Endothelial cell of hepatic sinusoid (primary cell): ENCODE measurements at regions not wholly inside any gene's neighbourhood (a gene's known extent, or its start where the extent isn't known, plus 50 kb on each side); places are given as distances from the start of the nearest gene placed in this dataset.
"Not testable (repeated sequence)": the region's sequence is repeated elsewhere in the genome, so short reads cannot be mapped to it uniquely, and the experiment has no call there.

Experiments used
- in situ Hi-C: cut with HindIII; loops from 2 replicates; pipeline ENCODE4 v1.10.0; 2017; ENCODE audit warnings: low sequenced_read_pairs

GRCh38 chr4:186775902-186776301 lies 52.2 kb upstream of the FAT1 start:
- in situ Hi-C loops = loop anchor here (5.0 kb wide), 1 partner anchor 36 kb away; no protein-coding TSS in a partner anchor

- in situ Hi-C loops = loop anchor here (5.0 kb wide), 1 partner anchor 34 kb away; no protein-coding TSS in a partner anchor
Observed at GRCh38 chr4:186778134-186778533, 54.5 kb upstream of the FAT1 start.

- in situ Hi-C loops = no loop called here
Observed at GRCh38 chr4:186780291-186781031, 56.8 kb upstream of the FAT1 start.

DNA sequence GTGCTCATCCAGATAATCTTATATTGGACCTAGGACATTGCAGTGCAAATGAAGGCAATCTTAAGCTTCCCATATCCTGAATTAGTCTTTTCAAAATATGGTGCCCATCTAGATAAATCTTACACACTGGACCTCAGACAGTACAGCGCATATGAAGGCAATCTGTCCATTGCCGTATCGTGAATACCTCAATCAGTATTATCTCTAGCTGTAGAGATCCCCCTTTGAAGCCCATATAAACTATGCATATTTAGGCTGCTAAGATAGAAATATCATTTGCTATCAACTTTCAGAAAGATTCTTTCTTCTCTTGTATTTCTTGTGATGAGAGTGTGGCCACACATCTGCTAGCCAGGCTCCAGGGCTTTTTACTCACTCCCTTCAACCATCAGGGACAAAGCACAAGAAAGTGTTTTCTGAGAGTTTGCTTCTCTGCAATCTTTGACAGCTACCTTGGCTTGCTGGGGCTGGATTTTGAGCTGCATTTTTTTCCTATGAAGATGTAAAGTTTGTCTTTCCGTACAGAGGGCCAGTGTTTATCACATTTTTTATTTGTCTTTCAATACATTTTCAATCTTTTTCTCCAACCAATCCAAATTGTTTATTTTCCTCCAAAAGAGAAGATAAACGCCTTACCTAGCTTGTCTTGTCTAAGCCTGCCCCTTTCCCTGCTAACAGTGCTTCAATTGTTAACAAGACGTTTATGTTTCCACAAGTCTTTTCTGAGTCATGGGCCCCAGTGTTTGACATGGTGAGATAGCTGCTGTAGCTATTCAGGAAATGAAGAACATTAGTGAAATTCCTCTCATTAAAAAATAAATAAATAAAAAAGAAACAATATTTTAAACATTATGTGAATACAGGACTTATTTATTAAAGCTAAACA lies 57.6 kb upstream of the FAT1 start:
- in situ Hi-C loops = no loop called here

- in situ Hi-C loops = no loop called here
Observed at GRCh38 chr4:186782302-186782701, 58.6 kb upstream of the FAT1 start.

DNA sequence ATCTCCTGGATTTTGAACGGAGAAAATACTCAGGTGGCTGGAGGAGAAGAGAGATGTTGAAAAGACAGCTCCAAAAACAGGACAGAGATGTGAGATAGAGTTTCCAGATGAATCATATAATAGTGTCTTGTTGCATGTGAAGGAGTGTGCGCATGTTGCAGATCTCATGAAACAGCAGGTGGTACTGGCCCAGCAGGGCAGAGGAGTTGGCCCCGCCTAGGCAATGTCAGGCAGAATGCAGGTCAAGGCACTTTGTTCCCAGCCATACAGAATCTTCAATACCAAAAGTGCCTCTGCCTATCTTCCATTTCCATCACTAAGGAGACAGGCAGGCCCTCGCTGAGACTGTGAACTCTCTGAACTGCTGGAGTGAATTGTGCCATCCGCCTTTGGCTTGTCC lies 63.9 kb upstream of the FAT1 start:
- in situ Hi-C loops = no loop called here

GRCh38 chr4:186789651-186790050 lies 66.0 kb upstream of the FAT1 start:
- in situ Hi-C loops = loop anchor here (5.0 kb wide), 1 partner anchor 32 kb away; no protein-coding TSS in a partner anchor

- in situ Hi-C loops = loop anchor here (5.0 kb wide), 1 partner anchor 33 kb away; no protein-coding TSS in a partner anchor
Observed at GRCh38 chr4:186790630-186791029, 67.0 kb upstream of the FAT1 start.

DNA sequence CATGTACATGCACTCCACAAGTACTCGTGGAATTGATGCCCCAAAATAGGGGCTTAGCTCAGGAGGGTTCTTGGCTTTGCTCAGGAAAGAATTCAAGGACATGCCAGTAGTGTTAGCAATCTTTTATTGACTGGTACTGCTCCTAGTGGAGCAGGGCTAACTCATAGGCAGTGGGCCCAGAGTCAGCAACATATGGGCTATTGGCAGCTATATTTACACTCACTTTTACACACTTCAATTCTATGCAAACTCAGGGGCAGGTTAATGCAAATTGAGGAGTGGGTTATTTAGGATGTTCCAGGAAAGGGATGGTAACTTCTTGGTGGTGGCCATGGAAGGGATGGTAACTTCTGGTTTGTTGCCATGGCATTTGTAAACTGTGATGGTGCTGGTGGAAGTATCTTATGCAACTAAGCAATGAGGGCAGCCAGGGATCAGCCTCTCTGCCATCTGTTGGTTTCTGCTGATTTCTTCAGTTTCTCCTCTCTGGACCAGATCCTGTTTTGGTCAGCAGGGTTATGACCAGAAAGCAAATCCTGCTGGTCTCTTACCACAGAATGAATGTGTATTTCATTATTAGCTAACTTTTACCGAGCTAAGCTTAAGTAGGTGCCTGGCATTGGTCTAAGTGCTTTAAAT lies 69.2 kb upstream of the FAT1 start:
- in situ Hi-C loops = loop anchor here (5.0 kb wide), 1 partner anchor 36 kb away; no protein-coding TSS in a partner anchor

DNA sequence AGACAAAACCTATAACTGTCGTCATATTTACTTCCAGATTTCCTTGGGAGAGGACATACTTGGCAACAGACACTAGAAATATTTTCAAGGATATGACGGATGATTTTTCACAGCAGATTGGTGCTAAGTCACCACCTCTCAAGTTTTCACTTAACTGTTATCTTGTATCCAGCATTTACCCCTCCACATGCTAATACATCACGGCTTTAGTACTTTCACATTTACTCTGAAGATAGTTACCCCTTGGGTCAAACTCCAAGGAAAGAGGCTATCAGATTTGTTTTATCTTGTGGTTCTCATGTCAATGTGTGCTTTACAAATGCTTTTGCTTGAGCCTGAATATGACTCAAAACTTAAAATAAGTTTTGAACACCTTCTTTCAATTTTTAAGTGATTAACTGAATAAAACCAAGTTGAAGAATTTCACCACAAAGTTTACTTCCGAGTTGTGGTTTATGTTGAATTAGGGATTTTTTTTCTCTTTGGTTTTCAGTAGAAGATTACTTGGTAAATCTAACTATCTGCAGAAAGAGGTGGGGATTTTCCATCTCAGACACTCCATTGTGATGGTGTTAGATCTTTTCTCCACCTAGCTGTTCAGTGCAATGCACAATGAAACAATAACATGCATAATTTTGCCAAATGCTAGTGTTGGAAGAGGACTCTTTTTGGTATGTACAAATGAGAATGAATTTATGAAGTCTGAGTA lies 75.4 kb upstream of the FAT1 start:
- in situ Hi-C loops = no loop called here

GRCh38 chr4:186805020-186805820 lies 81.6 kb upstream of the FAT1 start:
- in situ Hi-C loops = no loop called here

GRCh38 chr4:186805917-186806316 lies 82.3 kb upstream of the FAT1 start:
- in situ Hi-C loops = not testable (repeated sequence)

DNA sequence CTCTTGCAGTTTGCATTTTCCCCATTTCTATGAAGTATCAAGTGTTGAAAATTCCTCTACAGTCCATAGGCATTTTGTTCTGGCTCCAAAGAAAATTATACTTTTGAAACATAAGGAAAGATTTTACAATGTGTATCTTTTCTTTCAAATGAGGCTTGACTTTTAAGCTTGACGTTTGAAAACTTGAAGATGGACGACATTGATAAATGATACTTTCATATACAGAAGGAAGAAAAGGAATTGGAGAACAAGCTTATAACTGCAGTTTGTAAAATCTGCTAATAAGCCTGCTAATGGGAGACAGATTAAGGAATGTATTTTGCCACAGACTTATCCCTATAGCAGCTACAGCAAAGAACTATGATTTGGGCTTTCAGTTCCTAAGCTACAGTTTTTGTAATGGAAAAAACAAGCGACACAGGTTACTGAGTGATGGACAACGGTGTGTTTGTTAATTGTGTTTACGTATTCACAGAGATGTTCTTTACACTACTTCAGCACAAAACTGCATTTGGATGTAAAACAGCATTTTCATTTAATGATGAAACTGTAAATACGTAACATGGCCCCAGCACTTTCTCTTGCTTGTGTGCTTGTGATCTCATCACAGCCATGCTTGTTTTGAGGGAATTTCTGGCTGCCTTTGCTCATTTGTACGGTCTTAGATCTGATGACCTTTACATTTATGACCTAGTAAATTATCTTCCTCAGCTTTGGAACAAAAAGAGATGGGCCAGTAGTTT lies 83.2 kb upstream of the FAT1 start:
- in situ Hi-C loops = no loop called here

- in situ Hi-C loops = no loop called here
Observed at GRCh38 chr4:186807808-186808629, 84.4 kb upstream of the FAT1 start.

DNA sequence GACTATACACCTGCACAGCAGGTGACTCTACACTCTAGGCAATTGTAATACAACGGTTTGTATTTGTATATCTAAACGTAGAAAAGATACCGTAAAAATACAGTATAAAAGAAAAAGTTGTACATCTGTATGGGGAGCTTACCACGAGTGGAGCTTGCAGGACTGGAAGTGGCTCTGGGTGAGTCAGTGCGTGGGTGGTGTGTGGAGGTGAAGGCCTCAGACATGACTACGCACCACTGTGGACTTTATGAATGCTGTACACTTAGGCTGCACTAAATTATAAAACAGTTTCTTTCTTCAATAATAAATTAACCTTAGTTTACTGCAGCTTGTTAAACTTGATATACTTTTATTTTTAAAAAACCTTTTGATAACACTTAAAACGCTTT lies 85.0 kb upstream of the FAT1 start:
- in situ Hi-C loops = no loop called here

DNA sequence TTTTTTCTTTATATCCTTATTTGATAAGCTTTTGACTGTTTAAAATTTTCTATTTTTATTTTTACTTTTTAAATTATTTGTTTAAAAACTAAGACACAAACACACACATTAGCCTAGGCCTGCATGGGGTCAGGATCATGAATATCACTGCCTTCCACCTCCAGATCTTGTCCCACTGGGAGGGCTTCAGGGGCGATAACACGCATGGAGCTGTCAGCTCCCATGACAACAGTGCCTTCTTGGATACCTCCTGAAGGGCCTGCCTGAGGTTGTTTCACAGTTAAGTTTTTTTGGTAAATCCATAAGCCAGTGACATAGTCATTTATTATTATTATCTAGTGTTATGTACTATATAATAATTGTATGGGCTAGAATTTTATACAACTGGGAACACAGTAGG lies 85.4 kb upstream of the FAT1 start:
- in situ Hi-C loops = no loop called here

DNA sequence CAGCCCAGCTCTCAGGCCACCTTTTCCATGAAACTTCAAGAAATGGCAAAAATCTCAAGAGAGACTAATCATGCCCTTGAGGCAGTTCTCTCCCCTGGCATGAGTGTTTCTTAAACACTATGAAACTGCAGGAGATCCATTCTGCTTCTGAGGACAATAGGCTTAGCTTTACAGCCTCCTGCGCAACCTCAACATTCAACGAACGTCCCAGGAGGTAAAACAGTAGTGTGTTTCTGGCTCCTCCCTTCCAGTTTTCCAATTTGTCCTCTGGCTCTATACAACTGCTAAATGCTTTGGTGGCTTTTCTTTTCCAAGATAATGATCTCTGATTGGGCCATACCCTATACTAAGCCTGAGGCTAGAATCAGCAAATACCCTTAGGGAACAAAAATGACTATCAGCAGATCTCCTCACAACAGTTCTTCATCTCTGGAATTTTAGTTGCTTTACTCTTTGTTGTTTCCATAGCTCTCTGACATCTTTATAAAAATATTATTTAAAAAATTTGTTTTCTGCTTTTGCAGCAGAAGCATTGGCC lies 87.0 kb upstream of the FAT1 start:
- in situ Hi-C loops = loop anchor here (5.0 kb wide), 1 partner anchor 33 kb away; no protein-coding TSS in a partner anchor

DNA sequence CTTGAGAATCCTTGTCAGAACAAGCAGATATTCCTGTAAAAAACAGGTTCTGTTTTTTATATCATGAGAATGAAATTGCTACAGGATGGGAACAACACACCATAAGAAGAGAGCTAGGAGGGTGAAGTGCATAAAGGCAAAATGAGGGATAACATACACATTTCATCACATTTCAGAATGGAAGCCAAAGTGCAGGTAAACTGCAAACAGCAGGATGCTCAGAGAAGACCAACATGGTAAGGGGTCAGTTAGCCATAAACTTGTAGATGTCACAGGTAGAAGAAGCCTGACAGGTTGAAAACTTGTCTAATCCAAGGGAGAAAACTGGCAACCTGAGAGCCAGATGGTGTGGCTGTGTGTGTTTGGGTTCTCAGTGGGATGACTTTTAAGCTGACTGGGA lies 88.9 kb upstream of the FAT1 start:
- in situ Hi-C loops = loop anchor here (5.0 kb wide), 1 partner anchor 35 kb away; no protein-coding TSS in a partner anchor
